ENCODE measurements at regions not wholly inside any gene's neighbourhood (a gene's known extent, or its start where the extent isn't known, plus 50 kb on each side); places are given as distances from the start of the nearest gene placed in this dataset.
"Not testable (repeated sequence)": the region's sequence is repeated elsewhere in the genome, so short reads cannot be mapped to it uniquely, and the experiment has no call there.

GRCh38 chr7:96561892-96562291 lies 147.8 kb downstream of the SEM1 start:
- no peak for DNase-seq (ENCODE audit: low spot score)

- no peak for DNase-seq (ENCODE audit: low spot score)
These were observed 151.1 kb downstream of the SEM1 start for GRCh38 chr7:96558530-96558929.

GRCh38 chr7:96558093-96558492 lies 151.6 kb downstream of the SEM1 start:
- DNase-seq (ENCODE audit: low spot score), result no peak

- DNase-seq (ENCODE audit: low spot score), result not testable (repeated sequence)
These were observed 152.0 kb downstream of the SEM1 start for GRCh38 chr7:96557598-96557997.

DNA sequence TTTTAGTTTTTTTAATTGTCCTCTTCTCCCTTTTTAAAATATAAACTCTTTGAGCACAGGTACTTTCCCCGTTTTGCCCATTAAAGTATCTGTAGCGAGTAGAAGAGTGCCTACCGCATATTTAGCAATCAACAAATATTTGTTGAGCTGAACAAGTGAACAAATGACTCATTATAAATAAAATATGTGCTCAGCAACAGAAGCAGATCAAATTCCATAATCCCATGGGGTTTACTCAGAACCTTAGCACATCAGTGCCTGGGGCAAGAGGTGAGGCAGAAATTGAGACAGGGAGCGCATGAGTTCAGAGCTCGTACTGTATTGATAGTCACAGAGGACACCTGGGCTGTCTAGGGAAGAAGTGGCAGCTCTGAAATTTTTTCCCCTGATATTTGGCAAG lies 161.0 kb downstream of the SEM1 start:
- DNase-seq (ENCODE audit: low spot score), result no peak

- DNase-seq (ENCODE audit: low spot score), result no peak
These were observed 162.3 kb downstream of the SEM1 start for GRCh38 chr7:96547371-96547811.

GRCh38 chr7:96546426-96546825 lies 163.2 kb downstream of the SEM1 start:
- no peak for DNase-seq (ENCODE audit: low spot score)

DNA sequence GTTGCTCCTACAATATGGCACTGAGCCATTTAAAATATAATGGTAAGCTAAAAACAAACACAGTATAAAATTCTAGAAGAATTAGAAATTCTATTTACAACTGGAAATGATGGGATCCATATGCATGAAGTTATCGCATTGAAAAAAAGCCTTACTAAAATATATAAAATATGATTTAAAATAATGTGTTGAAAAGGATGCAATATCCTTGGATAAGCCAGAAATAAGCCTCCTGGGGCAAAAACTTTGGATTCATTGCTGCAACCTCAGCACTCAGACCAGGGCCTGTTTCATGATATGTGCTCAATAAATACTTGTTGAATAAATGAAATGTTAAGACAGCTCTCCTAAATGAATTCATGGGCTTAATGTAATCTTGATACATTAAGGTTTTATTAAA lies 170.2 kb downstream of the SEM1 start:
- DNase-seq (ENCODE audit: low spot score), result no peak

- DNase-seq (ENCODE audit: low spot score), result no peak
These were observed 171.0 kb downstream of the SEM1 start for GRCh38 chr7:96538632-96539031.

DNA sequence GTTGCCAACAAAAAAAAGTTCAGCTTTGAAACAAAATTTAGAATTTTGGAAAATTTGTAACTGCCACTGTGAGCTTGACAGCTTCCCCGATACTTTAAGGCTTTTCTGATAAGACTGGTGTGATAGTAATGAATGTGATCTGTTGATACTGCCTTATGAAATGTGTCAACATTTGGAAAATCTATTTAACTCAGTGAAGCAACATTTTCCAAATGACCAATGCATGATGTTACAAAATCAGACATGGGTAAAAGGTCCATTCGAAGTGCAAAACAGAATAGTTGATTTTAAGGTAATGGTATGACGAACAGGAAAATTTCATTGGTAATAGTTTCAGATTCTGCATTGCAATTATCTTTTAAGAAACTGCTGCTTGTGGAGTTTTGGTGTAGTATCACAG lies 175.4 kb downstream of the SEM1 start:
- no peak for DNase-seq (ENCODE audit: low spot score)

GRCh38 chr7:96532428-96532935 lies 177.2 kb downstream of the SEM1 start:
- no peak for DNase-seq (ENCODE audit: low spot score)

DNA sequence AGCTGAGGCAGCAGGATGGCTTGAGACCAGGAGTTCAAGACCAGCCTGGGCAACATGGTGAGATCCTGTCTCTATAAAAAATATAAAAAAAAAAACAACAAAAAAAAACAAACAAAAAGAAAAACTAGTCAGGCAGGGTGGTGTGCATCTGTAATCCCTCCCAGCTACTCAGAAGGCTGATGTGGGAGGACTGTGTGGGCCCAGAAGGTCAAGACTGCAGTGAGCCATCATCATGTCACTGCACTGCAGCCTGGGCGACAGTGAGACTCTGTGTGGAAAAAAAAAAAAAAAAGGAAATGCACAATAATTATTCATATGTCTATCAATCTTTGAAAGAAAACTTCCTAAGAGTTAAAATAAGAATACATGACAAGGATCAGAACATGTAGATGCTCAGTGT lies 178.3 kb downstream of the SEM1 start:
- DNase-seq (ENCODE audit: low spot score), result no peak

DNA sequence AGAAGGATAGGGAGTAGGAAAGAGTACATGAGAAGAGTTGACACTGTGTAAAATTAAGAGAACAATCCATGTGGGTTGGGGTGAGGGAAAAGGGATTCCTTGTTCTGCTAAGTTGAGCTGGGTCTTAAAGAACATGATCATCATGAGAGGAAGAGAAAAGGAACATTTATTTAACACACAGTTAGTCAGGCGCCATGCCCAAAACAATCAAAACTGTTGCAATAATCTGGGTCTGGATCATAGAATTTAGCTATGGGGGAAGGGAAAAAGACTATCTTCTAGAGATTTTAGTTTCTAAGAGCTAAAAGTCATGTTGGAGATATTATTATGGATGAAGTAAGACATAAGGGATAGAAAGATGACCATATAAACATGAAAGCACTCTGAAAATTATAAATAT lies 178.9 kb downstream of the SEM1 start:
- DNase-seq (ENCODE audit: low spot score), result no peak

- no peak for DNase-seq (ENCODE audit: low spot score)
These were observed 182.4 kb downstream of the SEM1 start for GRCh38 chr7:96527133-96527827.

DNA sequence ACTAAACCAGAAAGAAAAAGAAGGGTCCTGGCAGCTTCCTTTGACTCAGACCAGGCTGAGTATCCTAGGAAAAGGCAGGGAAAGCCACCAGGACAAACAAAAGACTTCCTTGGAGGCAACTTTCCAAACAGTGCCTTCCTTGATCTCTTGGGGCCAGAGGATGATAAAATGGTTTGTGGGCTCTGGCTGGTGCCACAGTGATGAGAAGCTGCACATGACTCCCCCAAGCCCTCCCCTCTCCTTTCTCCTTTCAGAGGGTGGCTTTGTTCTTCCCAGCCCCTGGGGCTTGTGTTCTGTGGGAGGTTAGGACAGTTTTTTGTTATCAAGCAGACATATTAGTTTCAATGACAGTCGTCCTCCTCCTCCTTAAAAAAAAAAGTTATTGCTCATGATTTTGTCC lies 183.2 kb downstream of the SEM1 start:
- DNase-seq (ENCODE audit: low spot score), result peak; percentile 75

DNA sequence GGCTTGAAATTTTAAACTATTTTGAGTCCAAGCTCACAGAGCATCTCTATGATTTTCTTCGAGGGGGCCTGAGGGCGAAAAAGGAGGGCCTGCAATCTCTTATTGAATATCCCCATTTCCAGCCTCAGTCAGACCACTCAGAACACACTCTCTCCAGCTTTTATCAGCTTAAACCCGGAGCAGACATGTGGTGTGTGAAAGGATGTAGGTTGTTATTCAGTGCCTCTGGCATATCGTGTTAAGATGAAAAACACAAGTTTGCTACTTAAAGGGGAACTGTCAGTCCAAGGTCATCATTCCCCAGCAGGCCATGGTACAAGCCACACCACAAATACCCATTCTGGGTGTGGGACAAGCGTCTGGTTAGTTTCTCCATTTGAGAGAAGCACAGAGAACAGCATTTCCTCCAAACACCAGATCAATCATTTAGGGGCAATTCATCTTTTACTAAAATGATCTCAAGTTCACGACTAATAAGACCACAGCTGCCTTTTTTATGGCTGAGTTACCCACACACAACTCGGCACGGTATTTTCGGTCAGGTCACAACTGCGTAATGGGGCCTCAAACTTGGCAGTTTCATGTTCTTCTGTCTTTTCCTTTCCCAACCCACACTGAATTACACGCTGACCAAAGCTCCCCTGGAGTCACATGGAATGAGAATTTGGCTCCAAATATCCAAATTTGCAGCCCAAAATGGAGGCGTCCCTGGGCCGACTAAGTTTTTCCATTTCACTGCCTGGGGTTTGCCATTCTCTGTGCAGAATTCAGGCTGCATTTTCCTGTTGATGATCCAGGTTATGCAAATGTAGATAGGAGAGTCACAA lies 188.4 kb downstream of the SEM1 start:
- DNase-seq (ENCODE audit: low spot score), result no peak

GRCh38 chr7:96508371-96508770 lies 186.5 kb upstream of the SLC25A13 start:
- no peak for DNase-seq (ENCODE audit: low spot score)

DNA sequence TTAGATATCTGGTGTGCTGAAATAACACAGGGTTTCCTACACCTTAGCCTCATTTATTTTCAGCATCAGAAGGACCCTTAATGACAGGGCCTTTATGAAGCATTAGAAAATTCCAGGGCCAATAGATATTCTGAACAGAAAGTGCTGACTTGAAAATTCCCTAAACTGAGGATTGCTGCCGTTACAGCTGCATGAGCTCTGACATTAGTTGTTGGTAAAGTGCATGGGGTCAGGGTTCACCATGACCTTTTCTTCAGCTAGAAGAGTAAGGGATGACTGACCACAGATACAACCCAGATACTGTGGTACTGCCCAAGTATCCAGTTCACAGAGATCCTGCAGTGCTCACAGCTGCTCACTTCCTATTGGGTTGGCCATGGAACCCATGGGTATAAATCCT lies 181.7 kb upstream of the SLC25A13 start:
- no peak for DNase-seq (ENCODE audit: low spot score)

DNA sequence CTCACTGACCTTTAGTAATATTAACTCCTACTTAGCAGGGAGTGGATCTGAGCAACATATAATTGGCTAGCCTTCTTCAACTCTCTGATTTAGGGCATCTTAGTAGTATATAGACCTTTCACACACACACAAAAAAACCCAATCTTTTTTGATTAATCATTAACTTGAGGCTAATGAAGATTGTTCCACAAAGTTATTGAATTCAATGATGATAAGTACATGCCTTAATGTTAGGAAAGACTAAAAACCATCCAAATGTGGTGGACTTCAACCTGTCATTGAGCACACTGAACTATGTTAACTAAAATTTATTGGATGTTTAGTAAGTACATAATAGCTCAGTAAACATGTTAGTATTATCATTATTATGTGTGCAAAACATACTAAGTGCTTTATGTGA lies 179.4 kb upstream of the SLC25A13 start:
- no peak for DNase-seq (ENCODE audit: low spot score)

- DNase-seq (ENCODE audit: low spot score), result no peak
These were observed 177.6 kb upstream of the SLC25A13 start for GRCh38 chr7:96499532-96499931.

- DNase-seq (ENCODE audit: low spot score), result no peak
These were observed 175.7 kb upstream of the SLC25A13 start for GRCh38 chr7:96497567-96497966.

DNA sequence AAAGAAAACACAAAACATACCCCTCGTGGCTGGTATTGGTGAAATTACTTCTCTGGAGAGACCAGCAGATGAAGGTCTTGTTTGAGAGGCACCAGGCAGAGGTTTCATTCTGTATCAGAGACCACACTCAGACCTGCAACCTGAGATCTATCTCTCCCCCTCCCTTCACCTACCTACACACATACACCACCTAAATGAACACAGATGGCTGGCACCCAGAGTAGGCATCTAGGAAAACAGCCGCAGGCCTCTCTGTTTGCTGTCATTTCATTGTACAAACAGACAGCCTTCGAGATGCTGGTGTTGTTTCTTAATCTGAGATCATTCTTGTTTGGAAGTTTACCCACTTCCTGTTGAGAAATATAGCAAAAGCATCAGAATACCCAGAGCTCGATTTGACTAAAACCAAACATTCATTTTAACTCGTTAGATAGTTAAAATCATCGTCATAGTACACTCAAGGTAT lies 173.9 kb upstream of the SLC25A13 start:
- no peak for DNase-seq (ENCODE audit: low spot score)

GRCh38 chr7:96486681-96487080 lies 164.8 kb upstream of the SLC25A13 start:
- DNase-seq (ENCODE audit: low spot score), result no peak

Measured in putamen (tissue), 1 donor.